Activated T-cell treated with anti-CD3 and anti-CD28 coated beads, Interleukin-2, amount 50 U/mL, for 4 hours (primary cell): ENCODE measurements at regions not wholly inside any gene's neighbourhood (a gene's known extent, or its start where the extent isn't known, plus 50 kb on each side); places are given as distances from the start of the nearest gene placed in this dataset.

ENCODE experiments used
- ATAC-seq, 2 donors: fragments of 200-7000 bp; cut with Tn5 transposase; one replicate each; pipeline ENCODE4 v1.10.0; 2021
- DNase-seq: peaks from one replicate; pipeline ENCODE4 v3.0.0-alpha.2; 2020
- H3K27me3 Mint-ChIP-seq: one replicate; pipeline ENCODE4 v1.8.0; 2021; ENCODE audit warnings: low read depth, mixed read lengths
- H3K36me3 Mint-ChIP-seq: one replicate; pipeline ENCODE4 v1.8.0; 2022; ENCODE audit warnings: mixed read lengths; ENCODE audit not compliant: insufficient read depth
- H3K4me1 Mint-ChIP-seq: one replicate; pipeline ENCODE4 v1.8.0; 2021; ENCODE audit warnings: low read depth, mixed read lengths
- H3K4me3 Mint-ChIP-seq: one replicate; pipeline ENCODE4 v1.8.0; 2021; ENCODE audit warnings: mild to moderate bottlenecking, moderate library complexity, mixed read lengths
- H3K9me3 Mint-ChIP-seq: one replicate; pipeline ENCODE4 v1.8.0; 2021; ENCODE audit warnings: mixed read lengths

GRCh38 chr12:118760623-118761022 lies 220.7 kb upstream of the SRRM4 start:
- DNase-seq (no peak), ATAC-seq (no peak)
- H3K9me3 Mint-ChIP-seq, result peaks cover 8% of the 10 kb centered on the region
- no peaks in the 10 kb centered on the region for H3K27me3 Mint-ChIP-seq
- H3K4me1 Mint-ChIP-seq, result no peaks in the 10 kb centered on the region
- H3K4me3 Mint-ChIP-seq, result no peak overlapping the region
- H3K36me3 Mint-ChIP-seq, result no peaks in the 10 kb centered on the region

- H3K9me3 Mint-ChIP-seq, result peaks cover 3% of the 10 kb centered on the region
- no peak overlapping the region for H3K4me3 Mint-ChIP-seq
- ATAC-seq (no peak), DNase-seq (no peak)
- no peaks in the 10 kb centered on the region for H3K36me3 Mint-ChIP-seq
- no peaks in the 10 kb centered on the region for H3K27me3 Mint-ChIP-seq
- H3K4me1 Mint-ChIP-seq, result no peaks in the 10 kb centered on the region
Observed at GRCh38 chr12:118763234-118763633, 218.1 kb upstream of the SRRM4 start.

- Mint-ChIP-seq H3K4me1 (no peaks in the 10 kb centered on the region), H3K27me3 (peaks cover 22% of the 10 kb centered on the region), H3K9me3 (no peaks in the 10 kb centered on the region), H3K36me3 (no peaks in the 10 kb centered on the region), H3K4me3 (no peak overlapping the region)
- ATAC-seq (no peak), DNase-seq (no peak)
Observed at GRCh38 chr12:118773956-118774723, 207.2 kb upstream of the SRRM4 start.

GRCh38 chr12:118777504-118777903 lies 203.8 kb upstream of the SRRM4 start:
- no peak overlapping the region for H3K4me3 Mint-ChIP-seq
- no peaks in the 10 kb centered on the region for H3K9me3 Mint-ChIP-seq
- DNase-seq (no peak), ATAC-seq (no peak)
- H3K27me3 Mint-ChIP-seq, result peaks cover 18% of the 10 kb centered on the region
- no peaks in the 10 kb centered on the region for H3K36me3 Mint-ChIP-seq
- no peaks in the 10 kb centered on the region for H3K4me1 Mint-ChIP-seq

GRCh38 chr12:118778077-118778476 lies 203.3 kb upstream of the SRRM4 start:
- no peak for ATAC-seq
- no peak for DNase-seq
- Mint-ChIP-seq H3K4me1 (no peaks in the 10 kb centered on the region), H3K9me3 (no peaks in the 10 kb centered on the region), H3K27me3 (peaks cover 18% of the 10 kb centered on the region), H3K36me3 (no peaks in the 10 kb centered on the region), H3K4me3 (no peak overlapping the region)

GRCh38 chr12:118780939-118781338 lies 200.4 kb upstream of the SRRM4 start:
- ATAC-seq, result no peak
- H3K27me3 Mint-ChIP-seq, result peaks cover 6% of the 10 kb centered on the region

GRCh38 chr12:118781692-118782091 lies 199.6 kb upstream of the SRRM4 start:
- peaks cover 6% of the 10 kb centered on the region for H3K9me3 Mint-ChIP-seq
- no peaks in the 10 kb centered on the region for H3K4me1 Mint-ChIP-seq
- H3K36me3 Mint-ChIP-seq, result no peaks in the 10 kb centered on the region
- no peak overlapping the region for H3K4me3 Mint-ChIP-seq
- no peak for DNase-seq
- H3K27me3 Mint-ChIP-seq, result peaks cover 6% of the 10 kb centered on the region
- no peak for ATAC-seq

More at GRCh38 chr12:118780939-118781338, 200.4 kb upstream of the SRRM4 start:
- H3K36me3 Mint-ChIP-seq, result no peaks in the 10 kb centered on the region
- H3K4me3 Mint-ChIP-seq, result no peak overlapping the region
- H3K4me1 Mint-ChIP-seq, result no peaks in the 10 kb centered on the region
- peaks cover 6% of the 10 kb centered on the region for H3K9me3 Mint-ChIP-seq
- DNase-seq, result no peak

- Mint-ChIP-seq H3K4me3 (no peak overlapping the region), H3K36me3 (no peaks in the 10 kb centered on the region), H3K9me3 (peaks cover 6% of the 10 kb centered on the region), H3K4me1 (no peaks in the 10 kb centered on the region), H3K27me3 (no peaks in the 10 kb centered on the region)
- ATAC-seq (no peak), DNase-seq (no peak)
Observed at GRCh38 chr12:118783703-118784102, 197.6 kb upstream of the SRRM4 start.

- Mint-ChIP-seq H3K27me3 (no peaks in the 10 kb centered on the region), H3K9me3 (no peaks in the 10 kb centered on the region), H3K4me1 (no peaks in the 10 kb centered on the region), H3K36me3 (no peaks in the 10 kb centered on the region), H3K4me3 (no peak overlapping the region)
- DNase-seq, result no peak
- no peak for ATAC-seq
Observed at GRCh38 chr12:118790578-118790977, 190.8 kb upstream of the SRRM4 start.

- Mint-ChIP-seq H3K4me1 (no peaks in the 10 kb centered on the region), H3K4me3 (no peak overlapping the region), H3K27me3 (no peaks in the 10 kb centered on the region), H3K9me3 (peaks cover 8% of the 10 kb centered on the region), H3K36me3 (no peaks in the 10 kb centered on the region)
- ATAC-seq (no peak), DNase-seq (no peak)
Observed at GRCh38 chr12:118813778-118814357, 167.5 kb upstream of the SRRM4 start.

- H3K4me1 Mint-ChIP-seq, result no peaks in the 10 kb centered on the region
- ATAC-seq (no peak), DNase-seq (no peak)
- H3K4me3 Mint-ChIP-seq, result no peak overlapping the region
- H3K27me3 Mint-ChIP-seq, result no peaks in the 10 kb centered on the region
- peaks cover 5% of the 10 kb centered on the region for H3K9me3 Mint-ChIP-seq
- H3K36me3 Mint-ChIP-seq, result no peaks in the 10 kb centered on the region
Observed at GRCh38 chr12:118816296-118816695, 165.0 kb upstream of the SRRM4 start.

- Mint-ChIP-seq H3K9me3 (peaks cover 5% of the 10 kb centered on the region), H3K4me3 (no peak overlapping the region), H3K27me3 (no peaks in the 10 kb centered on the region), H3K36me3 (no peaks in the 10 kb centered on the region), H3K4me1 (no peaks in the 10 kb centered on the region)
- ATAC-seq (no peak), DNase-seq (no peak)
Observed at GRCh38 chr12:118821386-118821925, 159.9 kb upstream of the SRRM4 start.

GRCh38 chr12:118822512-118822911 lies 158.8 kb upstream of the SRRM4 start:
- ATAC-seq (no peak), DNase-seq (no peak)
- Mint-ChIP-seq H3K36me3 (no peaks in the 10 kb centered on the region), H3K27me3 (no peaks in the 10 kb centered on the region), H3K4me1 (no peaks in the 10 kb centered on the region), H3K9me3 (peaks cover 3% of the 10 kb centered on the region), H3K4me3 (no peak overlapping the region)

- ATAC-seq, result no peak
- no peaks in the 10 kb centered on the region for H3K27me3 Mint-ChIP-seq
Observed at GRCh38 chr12:118827047-118827446, 154.3 kb upstream of the SRRM4 start.

GRCh38 chr12:118827606-118828005 lies 153.7 kb upstream of the SRRM4 start:
- DNase-seq (no peak), ATAC-seq (no peak)
- Mint-ChIP-seq H3K36me3 (no peaks in the 10 kb centered on the region), H3K4me3 (no peak overlapping the region), H3K9me3 (peaks cover 7% of the 10 kb centered on the region), H3K4me1 (no peaks in the 10 kb centered on the region), H3K27me3 (no peaks in the 10 kb centered on the region)

More at GRCh38 chr12:118827047-118827446, 154.3 kb upstream of the SRRM4 start:
- DNase-seq, result no peak
- no peaks in the 10 kb centered on the region for H3K4me1 Mint-ChIP-seq
- H3K9me3 Mint-ChIP-seq, result peaks cover 7% of the 10 kb centered on the region
- no peaks in the 10 kb centered on the region for H3K36me3 Mint-ChIP-seq
- no peak overlapping the region for H3K4me3 Mint-ChIP-seq
